PC-9 (cell line): ENCODE measurements at regions not wholly inside any gene's neighbourhood (a gene's known extent, or its start where the extent isn't known, plus 50 kb on each side); places are given as distances from the start of the nearest gene placed in this dataset.

Source experiments
- EZH2 ChIP-seq: fragments of 200-600 bp; sonication (generic); IDR thresholded peaks from 2 replicates; pipeline ENCODE4 v1.8.0; 2017; ENCODE audit warnings: antibody characterized with exemption, low read depth
- TF ChIP-seq, protein P1 (sequence below): fragments of 200-600 bp; sonication (generic); conservative IDR thresholded peaks from 2 replicates; pipeline ENCODE4 v1.6.1; 2017; ENCODE audit warnings: mixed run types, antibody characterized with exemption, mild to moderate bottlenecking, moderate library complexity

GRCh38 chr2:14513903-14514302 is 118.6 kb upstream of the LRATD1 start:
- TF ChIP-seq, protein P1, sequence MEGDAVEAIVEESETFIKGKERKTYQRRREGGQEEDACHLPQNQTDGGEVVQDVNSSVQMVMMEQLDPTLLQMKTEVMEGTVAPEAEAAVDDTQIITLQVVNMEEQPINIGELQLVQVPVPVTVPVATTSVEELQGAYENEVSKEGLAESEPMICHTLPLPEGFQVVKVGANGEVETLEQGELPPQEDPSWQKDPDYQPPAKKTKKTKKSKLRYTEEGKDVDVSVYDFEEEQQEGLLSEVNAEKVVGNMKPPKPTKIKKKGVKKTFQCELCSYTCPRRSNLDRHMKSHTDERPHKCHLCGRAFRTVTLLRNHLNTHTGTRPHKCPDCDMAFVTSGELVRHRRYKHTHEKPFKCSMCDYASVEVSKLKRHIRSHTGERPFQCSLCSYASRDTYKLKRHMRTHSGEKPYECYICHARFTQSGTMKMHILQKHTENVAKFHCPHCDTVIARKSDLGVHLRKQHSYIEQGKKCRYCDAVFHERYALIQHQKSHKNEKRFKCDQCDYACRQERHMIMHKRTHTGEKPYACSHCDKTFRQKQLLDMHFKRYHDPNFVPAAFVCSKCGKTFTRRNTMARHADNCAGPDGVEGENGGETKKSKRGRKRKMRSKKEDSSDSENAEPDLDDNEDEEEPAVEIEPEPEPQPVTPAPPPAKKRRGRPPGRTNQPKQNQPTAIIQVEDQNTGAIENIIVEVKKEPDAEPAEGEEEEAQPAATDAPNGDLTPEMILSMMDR: no peak
- no peak for TF ChIP-seq EZH2
